Stimulated activated naive CD4-positive, alpha-beta T cell treated with Interleukin-2 at 50 U/mL for 16 hours (primary cell): ENCODE measurements at regions not wholly inside any gene's neighbourhood (a gene's known extent, or its start where the extent isn't known, plus 50 kb on each side); places are given as distances from the start of the nearest gene placed in this dataset.

ENCODE experiments used
- DNase-seq: peaks from one replicate; lab custom pipeline; 2025; lab: John Stamatoyannopoulos, UW

DNA sequence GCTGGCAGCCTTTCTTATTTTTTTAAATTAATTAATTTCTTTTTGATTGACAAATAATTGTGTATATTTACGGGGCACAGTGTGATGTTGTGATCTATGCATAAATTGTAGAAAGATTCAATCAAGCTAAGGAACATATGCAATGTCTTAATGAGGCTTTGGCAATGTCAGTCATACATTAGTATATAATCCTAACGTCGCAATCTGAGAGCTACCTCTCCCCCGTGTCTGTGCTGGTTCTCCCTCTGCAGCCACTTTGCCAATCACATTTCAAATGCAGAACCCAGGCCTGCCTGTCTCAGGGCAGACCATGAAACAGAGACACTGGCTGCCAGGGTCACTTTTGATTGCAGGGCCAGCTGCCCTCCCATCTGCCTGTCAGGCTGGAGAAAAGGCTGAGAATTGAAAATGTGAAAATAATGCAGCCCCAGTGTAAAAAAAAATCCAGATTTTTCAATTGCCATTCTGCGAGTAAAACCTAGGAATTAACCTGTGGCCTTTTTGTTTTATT, 56.3 kb downstream of the SLC24A2 start:
- no peak for DNase-seq

DNA sequence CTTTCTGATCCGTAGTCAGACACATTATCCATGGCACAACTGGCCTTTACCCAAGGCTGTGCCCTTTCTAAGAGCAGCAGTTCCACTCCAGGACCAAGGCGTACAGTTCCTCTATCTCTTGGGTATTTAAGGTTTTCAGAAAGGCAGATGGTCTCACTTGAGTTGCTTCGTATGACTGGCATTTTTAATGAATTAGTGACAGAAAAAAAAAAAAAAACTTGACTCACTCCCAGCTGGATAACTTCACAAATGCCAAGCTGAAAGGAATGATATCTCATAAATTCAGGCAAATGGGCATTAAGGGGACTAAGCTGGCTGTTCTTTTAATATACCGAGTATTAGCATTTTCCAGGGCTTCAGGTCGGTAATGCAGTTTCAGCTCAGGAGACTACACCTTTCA, 60.7 kb downstream of the SLC24A2 start:
- DNase-seq, result no peak

DNA sequence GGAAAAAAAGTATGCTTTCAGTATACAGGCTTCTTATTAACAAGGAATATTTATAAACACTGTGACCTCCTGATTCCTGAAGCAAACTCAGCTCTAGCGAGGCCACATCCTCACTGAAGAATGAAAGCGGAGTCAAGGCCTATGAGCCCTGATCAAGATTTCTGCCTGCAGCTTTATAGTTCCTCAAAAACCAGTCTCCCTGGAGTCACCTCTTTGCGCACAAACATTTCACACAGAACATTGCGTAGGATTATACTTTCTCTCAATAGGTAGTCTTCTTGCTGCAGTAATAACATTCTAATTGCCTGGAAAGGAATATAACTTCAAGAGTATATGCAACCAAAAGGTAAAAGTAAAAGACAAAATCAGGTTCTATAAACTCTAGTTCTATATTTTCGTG, 62.9 kb downstream of the SLC24A2 start:
- no peak for DNase-seq

DNA sequence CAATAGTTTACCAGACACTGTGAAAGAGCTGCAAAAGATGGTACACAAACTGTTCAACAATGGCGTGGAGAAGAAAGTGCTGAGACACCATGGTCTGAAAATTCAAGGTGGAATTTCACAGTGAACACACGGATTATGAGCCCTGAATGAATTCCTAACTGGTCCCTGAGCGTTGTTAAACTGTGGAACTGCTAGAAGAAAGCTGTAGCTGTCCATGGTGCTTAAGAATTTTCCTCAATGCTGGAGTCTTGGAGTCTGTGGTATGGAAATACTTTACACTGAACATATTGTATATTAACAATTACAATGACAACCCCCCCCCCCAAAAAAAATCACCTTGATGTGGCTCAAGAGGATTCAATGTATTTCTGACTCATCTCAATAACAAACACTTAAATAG, 68.5 kb downstream of the SLC24A2 start:
- no peak for DNase-seq

DNA sequence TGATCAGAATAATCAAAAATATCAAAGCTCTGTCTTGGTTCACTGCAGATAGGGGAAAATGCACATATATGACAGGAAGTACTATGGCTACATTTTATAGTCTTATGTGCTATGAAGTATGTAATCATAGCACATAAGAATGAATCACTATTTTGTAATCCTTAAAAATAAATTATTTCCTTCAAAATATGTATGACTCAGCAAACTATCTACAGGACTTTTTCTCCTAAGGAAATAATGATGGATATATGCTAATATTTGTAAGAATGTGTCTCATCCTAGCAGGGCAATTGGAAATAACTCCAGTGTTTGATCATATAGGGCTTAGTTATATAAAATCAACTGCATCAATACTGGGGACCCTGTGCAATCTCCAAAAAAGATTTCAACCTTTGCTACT, 85.1 kb downstream of the SLC24A2 start:
- no peak for DNase-seq

DNA sequence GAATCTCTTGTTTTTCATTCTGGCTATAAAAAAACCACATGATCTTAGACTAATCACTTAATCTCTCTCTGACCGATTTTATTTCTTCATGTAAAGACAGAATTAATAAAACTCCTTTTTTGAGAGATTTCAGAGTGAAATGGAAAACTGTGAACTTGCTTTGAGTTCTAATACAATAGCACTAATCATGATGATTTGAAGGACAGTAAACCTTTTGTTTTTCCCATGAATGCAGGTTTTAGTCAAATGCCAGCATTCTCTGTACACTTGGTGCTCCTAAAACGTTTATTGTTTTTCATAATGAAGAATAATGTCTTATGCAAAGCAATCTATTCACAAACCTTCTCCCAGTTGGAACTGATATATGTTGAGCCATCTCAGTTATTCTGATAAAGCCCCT, 86.8 kb downstream of the SLC24A2 start:
- no peak for DNase-seq

DNA sequence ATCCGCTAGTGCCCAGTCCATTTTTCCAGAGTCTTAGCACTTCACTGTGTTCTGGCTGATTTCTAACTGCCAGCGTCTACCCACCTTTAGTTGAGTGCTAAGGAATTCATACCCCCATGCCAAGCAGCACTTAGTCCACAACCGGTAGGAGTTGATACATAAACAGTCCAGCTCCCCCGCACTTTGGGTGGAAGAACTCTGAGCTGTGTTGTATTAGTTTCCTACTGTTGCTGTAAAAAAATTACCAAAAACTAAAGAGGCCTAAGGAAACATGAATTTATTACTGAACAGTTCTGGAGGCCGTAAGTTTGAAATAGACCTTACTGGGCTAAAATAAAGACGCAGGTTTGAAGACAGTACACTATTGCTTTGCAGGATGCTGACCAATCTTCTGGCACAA, 87.6 kb downstream of the SLC24A2 start:
- no peak for DNase-seq

DNA sequence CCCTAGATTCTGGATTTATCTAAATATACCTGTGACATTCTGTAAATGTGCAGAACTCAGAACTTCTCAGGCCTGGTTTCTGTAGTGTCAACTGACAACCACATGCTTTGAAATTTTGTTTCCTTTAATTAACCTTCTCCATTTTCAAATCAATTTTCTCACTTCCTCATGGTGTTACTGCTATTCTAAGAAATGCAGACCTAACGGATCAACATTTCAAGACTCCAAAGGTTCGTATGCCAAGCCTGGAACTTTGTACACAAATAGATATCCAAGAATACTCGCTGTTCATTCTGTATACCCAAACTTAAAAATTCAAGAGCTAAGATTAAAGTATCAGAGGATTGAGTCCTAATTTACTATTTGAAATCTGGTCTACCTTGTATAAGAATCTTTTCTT, 88.1 kb downstream of the SLC24A2 start:
- DNase-seq, result no peak

DNA sequence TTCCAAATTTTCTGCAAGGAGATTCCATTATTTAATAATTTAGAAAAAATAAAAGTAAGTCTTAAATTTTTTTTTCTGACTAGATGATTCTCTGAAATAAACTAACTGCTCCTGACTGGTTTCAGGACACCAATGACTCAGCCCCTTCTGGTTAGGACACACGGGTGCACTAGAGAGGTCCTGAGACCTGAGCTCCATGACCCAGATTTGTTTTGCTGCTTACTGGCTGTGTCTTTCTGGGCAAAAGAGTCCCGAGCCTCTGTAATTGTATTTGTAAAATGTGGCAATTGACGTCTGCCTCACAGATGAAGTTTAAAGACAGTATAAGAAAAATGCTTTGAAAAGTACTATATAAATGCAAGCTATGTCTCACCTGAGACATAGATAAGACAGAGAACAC, 89.1 kb downstream of the SLC24A2 start:
- no peak for DNase-seq

DNA sequence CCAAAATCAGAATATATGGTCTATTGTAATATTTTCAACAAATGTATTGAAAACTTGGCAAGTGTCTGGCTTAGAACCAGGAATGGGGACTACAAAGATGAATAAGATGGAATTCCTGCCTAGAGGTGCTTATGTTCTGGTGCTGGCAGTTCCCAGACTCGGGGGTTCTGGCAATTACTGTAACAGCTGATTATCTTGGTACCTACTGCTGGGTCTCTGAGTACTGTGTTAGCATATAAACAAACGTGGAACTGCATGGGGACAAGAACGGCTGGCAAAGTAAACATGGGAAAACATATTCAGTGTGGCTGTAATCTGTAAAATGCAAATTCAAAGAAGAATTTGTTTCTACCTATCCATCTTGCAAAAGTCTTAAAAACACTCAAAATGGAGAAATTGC, 89.9 kb downstream of the SLC24A2 start:
- no peak for DNase-seq

DNA sequence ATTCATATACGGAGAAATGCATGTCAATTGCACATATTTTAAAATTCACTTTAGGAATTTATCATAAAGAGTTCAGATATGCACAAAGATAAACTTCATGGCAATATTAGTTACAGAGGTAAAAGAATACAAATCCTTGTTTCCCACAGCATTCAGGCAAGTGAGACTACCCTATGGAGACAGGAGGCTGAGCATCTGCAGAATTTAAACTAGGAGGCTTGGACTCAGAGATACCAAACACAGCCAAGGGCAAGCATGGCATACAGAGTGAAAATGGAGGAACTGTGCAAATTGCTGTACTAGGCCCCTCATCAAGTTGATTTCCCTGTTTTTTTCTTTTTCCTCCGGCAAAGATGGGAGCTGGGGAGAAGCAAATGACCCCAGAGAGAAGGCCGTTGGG, 94.2 kb downstream of the SLC24A2 start:
- no peak for DNase-seq

DNA sequence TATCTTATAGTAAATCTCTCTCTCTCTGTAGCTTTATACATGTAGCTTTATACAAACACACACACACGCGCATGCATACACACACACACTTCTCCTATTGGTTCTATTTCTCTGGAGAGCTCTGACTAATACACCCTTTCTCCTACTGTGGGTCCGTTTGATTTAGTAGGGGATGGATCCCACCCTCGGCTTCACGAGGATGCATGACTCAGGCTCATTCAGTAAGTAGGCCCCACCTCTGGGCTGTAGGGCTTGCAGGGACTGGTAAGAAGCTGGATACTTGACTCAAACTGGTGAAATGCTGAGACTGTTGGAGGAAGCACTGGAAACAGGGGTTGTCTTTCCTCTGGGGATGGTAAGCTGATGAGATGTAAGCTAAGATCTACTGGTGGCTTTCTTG, 98.7 kb downstream of the SLC24A2 start:
- no peak for DNase-seq

DNA sequence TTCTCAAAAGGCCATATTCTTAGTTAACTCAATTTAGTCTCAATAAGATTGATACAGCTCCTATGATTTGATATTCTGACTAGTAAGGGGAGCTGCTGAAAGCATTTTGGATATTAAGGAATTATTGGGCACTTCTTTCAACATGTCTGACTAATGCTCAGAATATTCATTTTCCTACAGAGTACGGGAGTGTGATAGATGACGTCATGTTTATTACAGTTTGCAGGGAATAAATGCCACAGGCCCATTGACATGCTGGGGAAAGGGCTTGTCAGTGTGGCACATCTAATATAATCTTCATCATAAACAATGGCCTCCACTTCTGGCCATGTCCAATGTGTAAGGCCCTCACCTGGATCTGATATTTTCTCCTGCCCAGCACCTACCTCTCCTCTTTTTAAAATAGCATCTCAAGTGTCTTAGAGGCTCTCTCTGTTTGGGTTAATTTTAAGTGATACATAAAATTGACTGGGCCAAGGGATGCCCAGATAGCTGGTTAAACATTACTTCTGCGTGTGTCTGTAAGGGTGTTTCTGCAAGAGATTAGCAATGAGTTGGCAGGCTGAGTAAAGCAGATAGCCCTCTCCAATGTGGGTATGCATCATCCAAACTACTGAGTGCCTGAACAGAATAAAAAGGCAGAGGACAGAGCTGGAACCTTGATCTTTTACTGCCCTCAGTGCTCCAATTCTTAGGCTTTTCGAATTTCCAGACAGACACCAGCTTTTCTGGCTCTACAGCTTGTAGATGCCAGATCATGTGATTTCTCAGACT, 99.3 kb downstream of the SLC24A2 start:
- no peak for DNase-seq

DNA sequence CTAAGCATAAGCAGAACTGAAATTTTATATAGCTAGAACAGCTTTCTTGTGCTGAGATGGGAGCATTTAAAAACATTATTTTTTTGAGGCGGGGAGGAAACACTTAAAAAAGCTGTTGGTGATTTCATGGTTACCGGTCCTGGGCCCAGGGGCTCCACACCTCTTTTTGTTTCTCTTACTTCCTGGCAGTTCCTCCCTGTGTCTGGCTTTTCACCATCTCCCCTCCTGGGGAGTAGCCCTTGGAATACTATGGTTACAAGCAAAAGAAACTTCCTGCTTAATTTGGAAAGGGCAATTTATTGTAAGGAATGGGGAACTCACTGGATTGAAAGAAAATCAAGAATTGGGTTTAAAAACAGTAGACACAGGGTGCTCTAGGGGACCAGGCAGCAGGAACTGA, 105.1 kb downstream of the SLC24A2 start:
- no peak for DNase-seq

DNA sequence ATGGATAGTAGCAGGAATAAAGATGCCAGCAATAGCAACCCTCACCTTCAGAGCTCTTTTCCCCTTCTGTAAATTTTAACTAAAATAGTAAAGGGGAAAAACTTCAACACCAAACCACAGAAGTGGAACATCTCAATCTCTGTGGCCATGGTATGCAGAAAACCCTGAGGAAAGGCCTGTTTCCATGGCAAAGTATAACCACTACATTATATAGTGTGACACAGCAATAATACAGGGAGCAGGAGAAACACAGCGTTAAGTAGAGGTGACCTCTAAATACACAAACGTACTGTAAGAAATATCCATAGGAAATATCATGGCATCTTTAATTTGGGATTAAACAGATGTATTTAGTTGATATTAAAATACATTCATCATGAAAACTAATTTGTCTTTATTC, 106.4 kb downstream of the SLC24A2 start:
- DNase-seq, result no peak

DNA sequence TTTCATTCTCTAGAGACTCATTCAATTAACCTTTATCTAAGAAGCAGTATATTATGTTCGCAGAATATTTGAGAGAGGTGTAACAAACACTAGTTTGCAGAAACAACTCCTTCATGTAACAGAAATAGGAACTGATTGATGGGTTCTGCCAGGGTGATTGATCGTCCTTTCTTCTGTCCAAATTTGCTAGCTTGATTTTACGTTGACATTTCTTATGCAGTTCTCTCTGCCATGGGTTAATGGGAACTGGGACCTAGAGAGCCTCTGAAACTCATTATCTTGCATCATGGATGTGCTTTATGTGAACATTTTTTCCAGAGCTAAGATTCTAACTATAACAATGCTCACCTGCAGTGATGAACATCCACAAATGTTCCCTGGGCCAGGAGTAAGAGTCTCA, 107.0 kb downstream of the SLC24A2 start:
- no peak for DNase-seq

DNA sequence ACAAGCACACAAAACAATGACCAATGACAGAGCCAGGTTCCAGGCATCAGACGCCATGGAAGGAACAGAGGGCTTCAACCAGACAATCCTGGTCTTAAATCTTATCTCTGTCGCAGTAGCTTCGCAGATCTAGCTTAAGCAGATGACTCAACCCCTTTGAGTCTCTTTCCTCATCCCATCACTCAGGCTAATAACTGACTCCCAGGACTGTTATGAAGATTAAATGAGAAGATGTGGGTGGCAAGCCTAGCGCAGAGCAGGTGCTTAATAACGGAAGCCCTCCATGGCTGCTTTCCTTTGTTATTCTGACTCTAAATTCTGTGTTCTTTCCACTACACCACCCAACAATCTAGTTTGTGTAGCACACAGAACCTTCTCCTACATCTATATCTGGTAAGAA, 110.9 kb downstream of the SLC24A2 start:
- no peak for DNase-seq

DNA sequence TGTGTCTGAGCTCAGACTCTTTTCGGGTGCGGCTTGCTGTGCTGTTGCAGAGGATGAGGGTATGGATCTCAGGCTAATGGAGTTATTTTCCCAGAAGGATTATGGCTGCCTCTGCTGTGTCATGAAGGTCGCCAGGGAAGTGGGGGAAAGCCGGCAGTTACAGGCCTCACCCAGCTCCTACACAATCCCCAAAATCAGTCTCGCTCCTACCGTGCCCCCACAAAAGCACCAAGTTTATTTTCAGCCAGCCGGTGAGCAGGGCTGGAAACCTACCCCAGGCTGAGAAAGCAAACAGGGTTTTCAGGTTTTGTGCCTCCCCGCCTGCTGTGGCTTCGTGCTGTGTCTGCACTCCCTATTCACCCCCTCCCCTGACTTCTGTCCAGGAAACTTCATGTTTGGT, 113.3 kb downstream of the SLC24A2 start:
- DNase-seq, result no peak

DNA sequence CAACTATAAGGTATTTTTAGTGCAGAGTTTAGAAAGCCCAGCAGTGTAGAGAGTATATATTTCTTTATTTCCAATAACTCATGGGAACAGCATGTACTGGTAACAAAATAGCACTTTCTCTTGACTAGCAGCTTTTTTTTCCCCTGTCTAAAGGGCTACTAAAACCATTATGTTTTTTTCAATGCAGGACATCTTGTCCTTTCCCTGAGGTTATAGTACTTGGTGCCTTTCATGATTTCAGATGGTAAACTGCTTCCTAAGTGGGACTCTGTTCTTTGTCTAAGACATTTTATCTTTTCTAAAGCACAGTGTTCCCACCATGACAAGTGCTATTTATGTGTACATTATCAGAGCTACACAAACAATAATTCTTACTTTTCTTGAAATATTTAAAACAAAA, 122.3 kb downstream of the SLC24A2 start:
- no peak for DNase-seq

DNA sequence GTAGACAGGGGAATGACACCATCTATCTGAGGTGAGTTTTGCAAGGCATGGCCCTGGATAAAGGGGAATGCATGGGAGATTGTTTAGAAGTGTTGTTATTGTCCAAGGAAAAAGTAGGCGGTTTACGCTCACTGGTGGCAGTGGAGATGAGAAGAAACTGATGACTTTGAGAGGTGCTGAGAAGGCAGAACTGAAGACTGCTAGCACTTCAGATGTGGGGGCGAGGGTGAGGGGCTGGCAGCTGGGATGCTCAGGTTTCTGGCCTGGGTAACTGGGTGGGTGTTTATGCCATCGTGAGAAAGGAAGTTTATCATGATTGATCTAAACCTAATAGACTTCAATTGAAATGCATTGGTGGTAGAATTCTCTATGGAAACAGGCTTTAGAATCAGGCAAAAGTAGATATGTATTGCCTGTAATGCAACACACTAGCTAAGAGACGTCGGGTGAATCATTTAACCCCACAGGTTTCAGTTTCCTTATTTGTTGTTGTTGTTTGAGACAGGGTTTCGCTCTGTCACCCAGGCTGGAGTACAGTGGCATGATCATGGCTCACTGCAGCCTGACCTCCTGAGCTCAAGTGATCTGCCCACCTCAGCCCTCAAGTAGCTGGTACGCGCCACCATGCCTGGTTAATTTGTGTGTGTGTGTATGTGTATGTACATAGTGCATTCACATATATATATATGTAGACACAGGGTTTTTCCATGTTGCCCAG, 123.5 kb downstream of the SLC24A2 start:
- DNase-seq, result peak; percentile 3

DNA sequence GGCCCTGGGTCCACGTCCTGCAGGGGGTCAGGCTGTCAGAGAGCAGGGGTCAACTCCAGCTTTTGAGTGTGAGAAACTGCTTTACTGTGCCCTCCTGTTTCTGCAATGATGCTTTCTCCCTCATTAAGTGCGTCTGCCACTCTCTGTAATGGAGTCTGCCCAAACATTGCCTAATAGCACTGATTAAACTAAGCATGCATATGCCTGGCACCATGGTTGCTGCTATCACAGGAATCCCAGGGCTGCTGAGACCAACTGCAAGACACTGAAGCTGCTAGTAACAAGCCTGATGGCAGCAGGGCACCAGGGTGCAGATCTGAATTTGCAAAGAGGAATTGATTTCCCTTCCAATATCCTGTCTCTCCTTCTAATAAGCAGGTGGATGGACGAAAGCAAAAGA, 125.3 kb downstream of the SLC24A2 start:
- DNase-seq, result no peak

DNA sequence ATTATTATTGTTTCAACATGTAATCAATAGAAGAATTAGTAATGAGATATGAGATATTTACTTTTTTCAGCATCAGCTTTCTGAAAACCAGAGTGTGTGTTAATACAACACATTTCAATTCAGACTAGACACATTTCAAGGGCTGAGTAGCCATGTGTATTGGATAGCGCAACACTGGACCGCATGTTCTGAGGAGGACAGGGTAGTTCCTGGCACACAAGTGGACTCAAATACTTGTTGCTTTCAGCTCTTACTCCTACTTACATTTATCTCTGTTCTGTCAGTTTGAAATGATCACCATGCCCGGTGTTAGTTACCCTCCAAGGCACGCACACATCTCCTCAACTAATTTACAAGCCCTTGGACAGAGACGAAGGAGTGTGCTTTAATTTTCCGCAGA, 126.6 kb downstream of the SLC24A2 start:
- DNase-seq, result no peak

DNA sequence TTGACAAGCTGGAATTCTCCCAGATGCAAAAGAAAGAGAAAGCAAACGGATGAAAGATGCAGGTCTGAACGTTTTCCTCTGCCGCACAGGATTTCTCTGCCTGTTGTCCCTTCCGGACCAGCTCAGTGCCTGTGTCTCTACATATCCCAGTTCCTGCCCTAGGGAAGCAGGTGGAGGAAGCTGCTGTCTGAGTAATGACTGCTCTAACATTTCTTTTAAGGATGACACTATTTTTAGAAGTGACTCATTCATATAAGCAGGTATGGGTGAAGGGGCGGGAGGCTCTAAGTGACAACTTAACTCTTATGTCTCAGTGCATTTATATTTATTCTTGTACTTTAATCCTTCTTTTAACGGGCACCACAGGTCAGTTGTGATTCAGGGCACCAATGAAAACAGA, 128.8 kb downstream of the SLC24A2 start:
- no peak for DNase-seq

DNA sequence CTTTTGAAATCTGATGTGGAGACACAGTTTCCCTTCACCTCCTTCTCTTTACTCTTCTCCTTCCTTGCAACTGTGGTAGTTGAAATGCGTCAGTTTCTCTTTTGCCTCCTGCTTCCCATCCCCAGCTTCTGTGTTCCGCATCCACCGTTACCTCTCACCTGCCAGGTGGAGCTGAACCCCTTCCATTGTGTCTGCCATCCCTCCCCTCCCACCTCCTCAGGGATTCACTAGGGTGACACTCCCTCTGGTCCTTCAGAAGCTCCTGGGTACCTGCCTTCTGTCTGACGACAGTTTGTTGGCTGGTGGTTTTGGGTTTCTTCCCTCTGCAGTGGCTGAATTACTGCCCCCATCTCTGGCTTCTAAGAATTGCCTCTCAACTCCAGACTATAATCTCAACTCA, 132.1 kb downstream of the SLC24A2 start:
- DNase-seq, result no peak
